Islet precursor cell (in vitro differentiated cells): ENCODE measurements at regions not wholly inside any gene's neighbourhood (a gene's known extent, or its start where the extent isn't known, plus 50 kb on each side); places are given as distances from the start of the nearest gene placed in this dataset.

Experiments used
- DNase-seq: peaks from one replicate; pipeline ENCODE4 v3.0.0-alpha.2; 2018

DNA sequence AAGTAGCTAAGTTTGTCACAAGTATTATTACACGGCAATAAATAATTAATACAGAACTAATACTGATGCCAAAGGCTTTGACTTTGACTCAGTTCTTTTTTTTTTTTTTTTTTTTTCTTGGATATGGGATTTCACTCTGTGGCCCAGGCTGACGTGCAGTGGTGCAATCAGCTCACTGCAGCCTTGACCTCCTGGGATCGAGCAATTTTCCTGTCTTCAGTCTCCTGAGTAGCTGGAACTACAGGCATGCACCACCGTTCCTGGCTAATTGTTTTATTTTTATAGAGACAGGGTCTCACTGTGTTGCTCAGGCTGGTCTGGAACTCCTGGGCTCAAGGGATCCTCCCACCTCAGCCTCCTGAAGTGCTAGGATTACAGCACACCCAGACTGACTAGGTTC is 284.5 kb downstream of the SS18 start:
- DNase-seq = no peak

DNA sequence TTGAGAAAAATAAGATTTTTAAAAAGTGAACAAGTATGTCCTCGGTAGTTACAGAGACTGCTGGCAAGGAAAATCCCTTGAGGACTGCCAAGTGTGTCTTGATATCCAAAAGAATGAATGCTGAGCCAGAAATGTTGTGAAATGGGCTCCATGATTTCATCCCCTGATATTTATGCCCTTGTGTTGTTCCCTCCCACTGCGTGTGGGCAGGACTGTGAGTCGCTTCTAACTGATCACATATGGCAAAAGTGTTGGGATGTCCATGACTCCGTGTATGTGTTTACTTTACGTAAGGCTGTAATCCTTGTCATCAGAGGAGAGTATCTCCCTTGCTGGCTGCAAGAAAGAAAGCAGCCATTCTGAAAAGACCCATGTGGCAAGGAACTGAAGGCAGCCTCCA is 285.1 kb downstream of the SS18 start:
- no peak for DNase-seq

DNA sequence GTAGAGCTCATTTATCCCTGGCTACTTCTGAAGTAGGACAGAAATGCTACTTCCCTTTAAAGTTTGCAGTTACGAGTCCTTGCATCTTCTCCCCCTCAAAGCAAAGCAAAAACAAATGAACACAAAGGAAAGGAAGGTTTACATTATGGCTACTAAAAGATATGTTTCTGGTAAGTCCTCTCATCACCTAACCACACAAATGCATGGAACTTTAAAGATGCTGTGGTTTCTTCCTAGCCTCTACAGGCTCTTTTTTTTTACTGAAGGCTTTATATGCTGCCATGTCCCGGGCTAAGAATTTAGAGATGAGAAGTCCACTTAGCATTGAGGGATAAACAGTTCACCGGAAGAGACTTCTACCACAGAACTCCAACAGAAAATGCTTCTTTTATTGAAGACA is 291.2 kb downstream of the SS18 start:
- no peak for DNase-seq

DNA sequence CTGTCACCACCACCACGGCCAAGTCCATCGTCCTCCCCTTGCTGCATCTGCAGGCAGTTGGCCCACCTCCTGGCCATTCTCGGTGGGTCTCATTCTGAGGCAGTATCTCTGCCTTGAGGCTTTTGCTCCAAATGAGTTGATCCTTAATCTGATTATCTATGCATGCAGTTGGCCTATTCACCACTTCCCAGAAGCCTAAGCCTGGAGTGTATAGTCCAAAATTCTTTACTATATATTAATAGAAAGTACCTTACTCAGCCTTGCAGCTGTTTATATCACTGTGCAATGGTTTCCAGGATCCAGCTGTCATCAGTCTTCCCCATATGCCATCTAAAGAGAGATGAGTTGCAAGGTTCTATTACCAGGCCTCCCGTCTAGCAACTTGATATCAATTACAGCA is 292.4 kb downstream of the SS18 start:
- DNase-seq = no peak

DNA sequence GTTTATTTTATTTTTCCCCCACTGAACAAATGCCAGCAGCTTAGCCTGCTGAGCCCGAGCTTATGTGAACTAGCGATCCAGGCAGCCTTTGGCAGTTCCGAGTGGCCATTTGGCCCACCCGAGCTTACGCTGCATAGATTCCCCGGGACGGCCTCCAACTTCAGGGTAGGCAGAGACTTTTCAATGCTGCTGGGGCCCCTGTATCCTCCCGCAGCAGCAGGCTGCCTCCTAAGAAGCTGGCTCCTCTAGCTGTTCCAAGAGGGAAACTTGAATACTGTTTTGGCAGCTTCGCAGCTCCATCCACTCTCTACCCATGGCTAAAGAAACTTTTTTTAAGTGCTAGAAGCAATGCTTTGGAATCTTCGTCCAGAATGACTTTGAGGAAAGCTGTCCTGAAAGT is 295.2 kb downstream of the SS18 start:
- DNase-seq = no peak

DNA sequence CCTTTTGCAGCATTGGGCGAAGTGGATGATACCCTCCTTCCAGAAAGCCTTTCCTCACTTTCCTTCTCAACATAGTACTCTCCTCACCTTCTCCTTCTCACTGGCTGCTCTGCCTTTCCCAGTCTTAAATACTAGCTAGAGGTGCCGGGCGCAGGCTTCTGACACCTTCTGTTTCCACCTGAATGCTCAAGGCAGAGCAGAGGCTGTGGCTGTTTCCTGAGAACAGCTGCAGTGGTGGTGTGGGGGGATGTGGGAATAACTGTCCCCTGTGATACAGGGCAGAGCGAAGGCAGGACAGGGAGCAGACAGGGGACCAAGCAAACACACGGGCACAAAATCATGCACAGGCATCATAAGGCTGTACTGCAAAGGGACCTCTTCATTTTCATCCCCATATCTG is 303.1 kb downstream of the SS18 start:
- no peak for DNase-seq

DNA sequence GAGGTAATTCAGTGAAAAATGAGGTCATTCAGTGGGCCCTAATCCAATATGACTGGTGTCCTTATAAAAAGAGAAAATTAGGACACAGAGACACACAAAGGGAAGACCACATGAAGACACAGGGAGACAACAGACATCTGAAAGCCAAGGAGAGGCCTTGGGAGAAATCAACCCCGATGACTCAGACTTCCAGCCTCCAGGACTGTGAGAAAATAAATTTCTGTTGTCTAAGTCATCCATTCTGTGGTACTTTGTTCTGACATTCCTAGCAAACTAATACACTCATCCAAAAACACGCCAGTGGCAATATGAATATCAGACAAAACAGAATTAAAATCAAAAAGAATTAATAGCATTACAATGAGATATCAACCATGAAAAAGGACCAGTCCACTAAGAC is 303.7 kb downstream of the SS18 start:
- DNase-seq = peak; percentile 82

DNA sequence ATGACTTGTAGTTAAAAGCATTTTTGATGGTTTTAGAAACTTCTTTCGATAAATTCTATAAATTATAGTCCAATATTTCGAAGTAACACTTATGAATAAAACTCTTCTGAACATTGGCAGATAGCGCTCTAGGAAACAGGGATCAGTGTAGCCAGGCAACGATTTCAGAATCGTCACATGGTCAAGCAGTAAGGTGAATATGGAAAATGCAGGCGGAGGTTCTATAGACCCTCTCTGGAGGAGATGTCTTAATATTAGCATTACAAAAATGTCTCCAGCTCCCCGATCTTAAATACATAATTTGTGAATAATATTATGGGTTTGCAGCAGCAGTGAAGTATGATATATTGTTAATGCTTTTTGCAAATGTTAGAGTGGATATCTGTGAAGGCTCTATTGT is 310.3 kb downstream of the SS18 start:
- no peak for DNase-seq

DNA sequence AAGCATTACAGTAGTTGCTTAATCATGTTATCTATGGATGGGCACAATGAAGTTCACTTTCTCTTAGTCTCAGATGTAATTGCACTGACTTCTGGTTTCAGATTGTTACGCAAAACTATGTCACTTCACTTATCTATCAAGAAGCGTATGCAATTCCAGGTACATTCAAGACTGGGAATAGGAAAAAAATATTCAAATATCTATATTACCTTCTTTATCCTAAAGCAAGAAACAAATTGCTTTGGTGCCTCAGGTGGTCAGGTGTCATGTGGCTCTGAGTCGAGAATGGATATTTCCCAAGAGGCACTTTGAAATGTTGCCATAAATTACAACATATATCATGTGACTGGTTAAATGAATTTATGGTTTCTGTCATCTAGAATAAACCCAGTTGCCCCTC is 318.6 kb downstream of the SS18 start:
- DNase-seq = no peak

DNA sequence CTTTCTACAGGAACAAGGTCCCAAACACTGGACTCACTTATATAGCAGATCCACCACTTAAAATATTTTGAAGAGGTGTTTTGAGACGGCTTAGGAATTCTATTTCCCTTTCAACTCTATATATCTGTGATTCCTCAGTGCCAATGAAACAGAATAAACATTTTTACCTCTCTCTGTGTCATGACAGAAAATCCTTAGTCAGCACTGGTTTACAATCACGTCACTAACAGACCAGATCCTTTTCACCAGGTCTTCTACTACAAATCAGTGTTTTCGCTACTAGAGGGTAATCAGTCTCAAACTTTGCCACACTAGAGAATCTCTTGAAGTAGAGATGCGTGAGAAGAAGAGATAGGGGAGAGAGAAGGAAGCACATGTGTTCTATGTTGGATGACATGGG is 325.6 kb downstream of the SS18 start:
- no peak for DNase-seq

DNA sequence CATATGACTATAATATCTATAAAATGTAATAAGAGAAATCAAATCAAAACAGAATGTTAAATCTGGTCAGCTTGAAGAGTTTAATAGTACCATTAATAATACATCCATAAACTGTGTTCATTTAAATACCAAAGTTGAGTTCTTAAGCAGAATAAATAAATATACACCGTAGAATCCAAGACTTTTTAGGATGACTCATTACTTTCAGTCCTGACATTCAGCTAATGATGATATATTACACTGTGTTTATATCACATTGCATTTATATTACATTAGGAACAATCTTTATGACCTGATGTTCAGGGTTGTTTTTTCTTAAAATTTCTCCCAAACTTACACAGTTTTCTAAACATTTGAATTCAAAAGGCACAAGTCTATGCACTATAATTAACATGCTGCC is 331.3 kb downstream of the SS18 start:
- no peak for DNase-seq

DNA sequence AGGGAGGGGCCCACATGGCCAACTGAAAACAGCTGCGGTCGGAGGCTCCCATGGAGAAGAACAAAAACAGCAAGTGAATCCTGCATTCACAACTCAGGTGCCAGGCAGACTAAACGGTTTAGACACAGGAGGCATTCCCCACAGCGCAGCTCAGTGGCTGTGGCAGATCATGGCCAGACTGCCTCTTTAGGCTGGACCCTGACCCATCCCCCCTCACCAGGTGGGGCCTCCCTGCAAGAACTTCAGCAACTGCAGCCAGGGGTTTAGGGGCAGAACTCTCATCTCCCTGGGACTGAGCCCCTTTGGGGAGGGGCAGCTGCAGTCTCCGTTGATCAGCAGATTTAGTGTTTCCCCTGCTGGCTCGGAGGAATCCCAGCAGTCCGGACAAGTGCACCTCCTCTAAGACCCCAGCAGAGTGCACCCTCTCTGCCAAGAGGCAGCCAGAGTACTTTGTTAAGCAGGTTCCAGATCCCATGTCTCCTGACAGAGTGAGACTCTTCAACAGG is 346.7 kb downstream of the SS18 start:
- DNase-seq = peak; percentile 83

DNA sequence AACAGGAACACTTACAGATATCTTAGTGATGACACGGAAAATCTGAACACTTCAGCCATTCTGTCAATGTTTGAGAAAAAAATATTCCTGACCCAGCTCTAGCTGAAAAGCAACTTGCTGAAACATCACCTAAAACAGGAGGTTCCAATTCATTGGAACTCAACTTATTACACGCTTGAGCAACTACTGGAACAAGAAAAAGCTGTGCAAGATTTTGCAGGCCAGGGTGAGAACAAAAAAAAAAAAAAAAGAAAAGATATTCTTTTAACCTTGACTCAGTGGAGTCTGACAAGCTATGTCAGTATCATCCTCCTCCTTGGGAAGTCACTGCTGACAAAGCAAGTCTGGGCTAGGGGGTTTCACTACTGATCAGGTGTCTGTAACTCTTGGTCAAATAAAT is 351.0 kb downstream of the SS18 start:
- no peak for DNase-seq

DNA sequence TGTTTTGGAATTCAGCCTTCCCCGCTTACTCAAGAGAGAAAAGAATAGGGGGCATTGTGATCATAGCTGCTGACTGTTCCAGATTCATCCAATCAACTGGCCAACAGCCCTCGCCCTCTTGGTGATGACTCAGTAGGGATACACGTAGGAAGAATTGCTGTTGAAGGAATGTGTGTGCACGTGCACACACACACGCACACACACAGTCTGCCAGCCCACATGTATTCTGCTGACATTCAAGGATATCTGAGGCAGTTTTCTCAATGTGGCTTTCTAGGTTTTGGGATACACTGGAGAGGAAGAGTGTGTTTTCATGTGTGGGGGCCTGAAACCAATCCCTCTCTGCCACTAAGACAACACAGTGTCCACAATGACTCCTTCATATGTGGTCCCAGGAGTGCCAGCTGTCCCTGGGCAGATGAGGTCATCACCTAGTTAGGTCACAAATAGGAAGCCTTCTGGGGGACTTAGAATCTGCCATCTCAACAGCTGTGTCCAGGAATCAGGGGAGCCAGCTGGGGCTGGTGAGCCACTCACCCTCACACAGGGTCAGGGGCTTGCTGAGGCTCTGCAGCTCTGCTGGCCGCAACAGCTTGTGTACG is 352.6 kb downstream of the SS18 start:
- peak; percentile 88 for DNase-seq

DNA sequence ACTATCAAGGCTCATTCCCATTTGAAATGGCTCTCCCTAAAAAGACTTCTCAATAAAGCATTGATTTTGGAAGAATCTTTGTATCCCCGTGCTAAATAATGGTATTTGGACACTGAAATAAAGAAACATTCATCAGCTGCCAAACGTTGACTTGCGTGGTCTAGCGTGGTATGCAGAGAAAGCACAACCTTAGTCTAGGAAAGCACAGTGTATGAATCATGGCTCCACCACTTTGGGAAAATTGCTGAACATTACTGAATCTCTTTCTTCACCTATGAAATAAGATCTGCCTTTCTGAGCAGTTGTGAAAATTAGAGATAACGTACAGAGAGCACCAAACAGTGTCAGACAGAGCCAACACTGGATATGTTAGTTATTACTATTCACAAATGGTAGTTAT is 353.9 kb downstream of the SS18 start:
- no peak for DNase-seq

DNA sequence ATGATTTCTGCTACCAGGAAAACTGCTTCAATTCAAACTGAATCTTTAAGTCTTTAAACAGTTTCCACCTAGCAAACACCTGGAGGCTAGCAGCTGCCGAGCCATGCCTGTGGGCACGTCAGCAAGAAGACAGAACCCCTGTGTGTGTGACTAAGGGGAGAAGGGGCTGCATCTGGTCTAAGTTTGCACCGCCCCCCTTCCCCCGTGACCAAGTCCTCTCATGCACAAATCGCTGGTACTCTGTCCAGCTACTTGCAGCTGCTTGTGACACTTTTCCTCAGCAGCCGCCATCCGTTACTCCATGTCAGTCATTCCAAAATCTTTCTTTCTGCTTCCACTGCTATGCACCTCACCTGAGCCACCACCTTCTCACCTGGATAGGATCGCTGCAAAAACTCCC is 355.0 kb downstream of the SS18 start:
- peak; percentile 56 for DNase-seq

DNA sequence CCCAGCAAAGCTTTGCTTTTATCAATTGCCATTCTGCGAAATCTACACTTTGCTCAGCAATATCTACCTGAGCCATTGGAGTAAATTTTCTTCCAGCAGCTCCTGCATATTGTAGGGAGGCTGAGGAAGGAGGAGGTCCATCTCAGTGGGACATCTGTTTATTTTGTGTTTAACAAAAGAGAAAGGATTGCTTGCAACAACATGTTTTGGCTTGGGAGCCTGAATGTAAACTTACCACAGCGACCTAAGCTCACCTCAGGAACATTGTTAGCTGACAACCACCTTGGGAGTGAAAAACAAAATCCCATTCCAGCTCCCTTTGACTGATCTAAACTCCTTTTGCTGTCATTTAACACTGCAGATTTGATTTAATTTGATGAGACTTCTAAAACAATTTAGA is 356.1 kb downstream of the SS18 start:
- DNase-seq = no peak

DNA sequence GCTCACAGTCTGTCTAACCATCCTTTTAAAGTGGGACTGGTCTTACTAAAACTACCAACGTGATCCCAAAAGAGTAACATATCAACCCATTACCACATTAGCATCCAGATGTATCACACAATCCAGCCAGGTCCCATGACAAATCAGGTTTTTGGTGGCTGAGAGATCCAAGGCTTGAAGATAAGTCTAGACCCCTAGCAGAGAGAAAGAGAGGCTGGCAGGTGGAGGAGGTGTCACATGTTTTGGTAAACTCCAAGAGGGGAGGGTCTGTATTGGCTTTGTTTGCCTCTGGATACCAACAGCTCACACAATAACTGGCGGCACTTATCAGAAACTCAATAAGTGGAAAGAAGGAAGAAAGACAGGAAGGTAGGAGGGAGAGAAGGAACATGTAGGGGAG is 357.6 kb downstream of the SS18 start:
- no peak for DNase-seq

DNA sequence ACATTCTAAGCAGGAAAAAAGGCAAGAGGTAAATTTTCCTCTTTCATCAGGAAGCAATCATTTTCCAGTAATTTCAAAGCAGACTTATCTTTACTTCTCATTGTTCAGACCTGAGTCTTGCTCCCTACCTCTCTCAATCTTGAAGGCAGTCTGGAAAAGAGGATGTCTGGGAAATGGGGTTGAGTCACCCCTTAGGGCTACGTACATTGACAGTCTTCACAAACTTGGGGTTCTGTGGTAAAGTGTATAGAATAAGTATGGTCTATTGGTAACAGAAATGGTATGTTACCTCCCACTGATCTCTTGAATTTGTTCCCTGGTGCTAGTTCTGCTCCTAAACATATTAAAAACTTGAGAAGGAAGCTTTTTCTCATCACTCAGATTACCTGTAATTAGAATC is 361.3 kb downstream of the SS18 start:
- no peak for DNase-seq

DNA sequence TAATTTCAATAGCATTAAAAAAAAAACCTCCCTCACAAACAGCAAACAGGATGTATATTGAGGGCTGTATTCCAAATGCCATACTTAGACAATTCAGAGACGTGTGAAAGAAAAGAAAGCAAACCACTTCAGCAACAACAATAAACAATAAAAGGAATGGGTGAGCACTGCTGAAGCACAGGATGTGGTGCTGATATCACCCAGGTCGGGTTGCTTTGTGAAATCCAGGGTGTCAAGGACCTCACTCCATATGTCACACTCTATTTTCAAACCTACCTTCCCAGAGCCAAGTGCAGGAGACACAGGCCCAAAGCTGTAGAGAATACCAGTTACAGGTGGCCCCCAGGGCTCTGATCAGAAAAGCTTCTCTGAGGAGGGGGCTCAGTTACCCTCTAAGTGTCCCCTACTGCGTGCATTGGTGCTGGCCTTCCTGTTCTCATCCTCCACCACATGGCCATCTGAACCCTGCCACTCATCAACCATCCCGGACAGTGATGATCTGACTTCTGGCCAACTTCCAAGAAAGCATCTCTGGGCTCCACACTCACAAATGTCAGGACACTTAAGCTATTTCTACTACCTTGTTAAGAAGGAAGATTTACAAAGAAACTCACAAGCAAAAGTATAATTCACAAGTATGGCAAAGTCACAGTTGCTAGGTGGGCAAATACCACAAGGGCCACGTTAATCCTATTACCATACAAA is 363.0 kb downstream of the SS18 start:
- no peak for DNase-seq

DNA sequence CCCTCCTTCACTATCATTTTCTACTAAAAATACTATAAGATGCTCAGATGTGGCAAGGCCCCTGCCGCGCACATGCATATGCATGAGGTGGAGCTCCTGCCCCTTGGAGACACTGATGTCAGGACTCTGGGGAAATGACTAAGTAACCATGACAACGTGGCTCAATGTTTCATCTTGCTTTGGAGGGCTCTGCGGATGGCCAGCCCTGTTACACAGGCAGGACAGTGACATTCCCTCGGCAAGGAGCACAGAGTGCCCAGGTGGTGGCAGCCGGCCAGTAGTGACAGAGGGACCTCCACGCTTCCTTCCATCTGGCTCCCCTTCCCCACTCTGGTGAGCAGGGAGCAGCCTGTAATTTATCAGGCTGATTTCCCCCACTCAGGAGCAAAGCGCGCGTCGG is 364.1 kb downstream of the SS18 start:
- DNase-seq = no peak

DNA sequence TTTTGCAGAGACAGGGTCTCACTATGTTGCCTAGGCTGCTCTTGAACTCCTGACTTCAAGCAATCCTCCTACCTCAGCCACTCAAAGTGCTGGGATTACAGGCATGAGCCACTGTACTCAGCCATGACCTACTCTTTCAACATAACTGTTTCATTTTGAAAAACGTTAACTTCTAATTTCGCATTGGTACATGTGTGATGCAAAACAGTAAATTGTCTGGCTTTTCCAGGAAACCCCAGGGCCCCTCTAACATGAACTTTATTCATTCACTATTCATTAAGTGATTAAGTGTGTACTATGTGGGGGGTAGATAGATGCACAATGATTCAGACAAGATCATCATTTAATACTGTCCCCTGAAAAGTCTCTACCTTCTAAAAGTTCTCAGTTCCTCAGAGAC is 364.9 kb downstream of the SS18 start:
- DNase-seq = no peak

DNA sequence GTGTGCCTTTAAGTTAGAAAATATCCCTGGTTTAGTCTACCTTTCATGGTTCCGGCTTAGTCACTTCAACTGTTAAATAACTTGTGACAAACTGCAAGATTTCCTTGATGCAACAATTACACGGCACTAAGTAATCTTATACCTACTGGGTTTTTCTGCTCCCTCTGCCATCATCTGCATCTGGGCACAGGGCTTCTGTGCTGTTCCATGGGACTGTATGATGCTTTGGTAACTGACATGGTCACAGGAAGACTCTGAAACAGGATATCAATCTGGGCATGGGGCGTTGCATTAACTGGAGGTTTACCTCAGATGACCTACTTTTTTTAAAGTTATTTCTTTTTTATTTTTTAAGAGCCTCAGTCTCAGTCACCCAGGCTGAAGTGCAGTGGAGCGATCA is 365.4 kb downstream of the SS18 start:
- no peak for DNase-seq

DNA sequence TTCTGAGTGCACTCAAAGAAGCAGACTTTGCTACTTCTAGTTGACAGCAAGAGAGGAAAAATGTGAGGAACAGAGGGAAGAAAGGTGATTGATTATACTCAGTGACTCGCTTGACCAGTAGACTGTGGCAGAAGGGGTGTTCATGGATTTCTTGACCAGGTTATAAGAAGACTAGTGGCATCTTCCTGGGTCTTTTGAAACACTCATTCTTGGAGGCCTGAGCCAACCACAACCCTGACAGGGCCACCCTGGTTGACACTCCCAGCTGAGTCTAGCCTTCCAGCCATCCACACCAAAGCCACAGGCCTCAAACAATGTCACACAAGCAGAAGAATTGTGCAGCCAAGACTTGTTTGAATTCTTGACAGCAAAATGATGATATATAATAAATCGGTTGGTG is 366.3 kb downstream of the SS18 start:
- DNase-seq = no peak

DNA sequence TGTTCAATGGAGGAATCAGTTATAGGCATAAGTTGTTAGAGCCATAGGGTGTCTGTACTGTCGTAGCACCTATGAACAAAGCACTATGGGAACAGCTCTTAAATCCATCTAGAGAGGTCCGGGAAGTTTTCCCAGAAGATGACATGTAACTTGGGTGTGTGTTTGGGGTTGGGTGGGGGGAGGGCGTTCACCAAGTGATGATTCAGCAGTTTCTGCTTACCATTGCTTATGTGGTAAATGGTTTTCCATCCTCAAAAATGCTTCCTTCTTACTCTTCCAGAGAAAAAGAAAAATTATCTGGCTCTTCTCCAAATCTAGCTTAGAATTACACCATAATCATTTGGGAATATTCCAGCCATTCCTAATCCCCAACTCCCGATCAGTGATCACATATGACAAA is 361.1 kb upstream of the ZNF521 start:
- DNase-seq = no peak
